CD4-positive, alpha-beta T cell (primary cell): ENCODE measurements at regions not wholly inside any gene's neighbourhood (a gene's known extent, or its start where the extent isn't known, plus 50 kb on each side); places are given as distances from the start of the nearest gene placed in this dataset.

Experiments used
- ATAC-seq: fragments of 200-7000 bp; cut with Tn5 transposase; one replicate; pipeline ENCODE4 v1.10.0; 2022; ENCODE audit warnings: mild to moderate bottlenecking; ENCODE audit not compliant: poor library complexity
- CTCF ChIA-PET: fragments of 350-600 bp; sonication (Branson Sonifier 250); formaldehyde crosslinking; loops from one replicate; lab custom pipeline; 2021; ENCODE audit warnings: antibody characterized with exemption, inconsistent platforms; lab: Charles Lee
- POLR2A ChIA-PET: fragments of 350-600 bp; sonication (Branson Sonifier 250); formaldehyde crosslinking; loops from one replicate; lab custom pipeline; 2021; ENCODE audit warnings: antibody characterized with exemption, inconsistent platforms; lab: Charles Lee
- DNase-seq, 14 experiments: peaks; one replicate each; pipeline ENCODE4 v3.0.0-alpha.2; 2013 to 2020; ENCODE audit warnings: mixed read lengths in 2 of 14
- H3K27ac ChIP-seq, 2 donors: one replicate each; pipeline versions ENCODE4 v1.5.1 to v1.7.0; 2013; ENCODE audit warnings: low read length in 2 of 2, low read depth in 1 of 2, mild to moderate bottlenecking in 1 of 2
- H3K27me3 ChIP-seq, 2 experiments: 1 replicate in 1 of 2; 2 replicates in 1 of 2; pipeline versions ENCODE4 v1.6.1 to v1.7.0; 2013; ENCODE audit warnings: low read length in 2 of 2, control low read depth in 1 of 2, mild to moderate bottlenecking in 1 of 2, moderate library complexity in 1 of 2; ENCODE audit not compliant: insufficient read depth in 2 of 2, control insufficient read depth in 1 of 2
- H3K36me3 ChIP-seq: one replicate; pipeline ENCODE4 v1.6.1; 2013; ENCODE audit warnings: low read length, control low read depth; ENCODE audit not compliant: insufficient read depth
- H3K4me1 ChIP-seq: one replicate; pipeline ENCODE4 v1.6.1; 2013; ENCODE audit warnings: low read length, control low read depth; ENCODE audit not compliant: insufficient read depth
- H3K4me3 ChIP-seq: one replicate; pipeline ENCODE4 v1.5.1; 2013; ENCODE audit warnings: mild to moderate bottlenecking, low read length, moderate library complexity
- H3K9me3 ChIP-seq, 2 experiments: 1 replicate in 1 of 2; 2 replicates in 1 of 2; pipeline versions ENCODE4 v1.6.1 to v1.7.0; 2013; ENCODE audit warnings: low read length in 2 of 2, mild to moderate bottlenecking in 2 of 2, control low read depth in 1 of 2, moderate library complexity in 1 of 2; ENCODE audit not compliant: control insufficient read depth in 1 of 2, insufficient read depth in 1 of 2
- H3K27ac Mint-ChIP-seq: one replicate; pipeline ENCODE4 v1.8.0; 2020; ENCODE audit warnings: mixed read lengths
- H3K27me3 Mint-ChIP-seq: one replicate; pipeline ENCODE4 v1.8.0; 2021; ENCODE audit warnings: mixed read lengths
- H3K36me3 Mint-ChIP-seq: one replicate; pipeline ENCODE4 v1.8.0; 2021; ENCODE audit warnings: low read depth, mixed read lengths
- H3K4me1 Mint-ChIP-seq: one replicate; pipeline ENCODE4 v1.8.0; 2021; ENCODE audit warnings: low read depth, mixed read lengths
- H3K4me3 Mint-ChIP-seq: one replicate; pipeline ENCODE4 v1.8.0; 2020; ENCODE audit warnings: mild to moderate bottlenecking, mixed read lengths
- H3K9me3 Mint-ChIP-seq: one replicate; pipeline ENCODE4 v1.8.0; 2020; ENCODE audit warnings: mixed read lengths
- CTCF ChIP-seq: fragments of 200-600 bp; IDR thresholded peaks from one replicate; pipeline ENCODE4 v1.8.0; 2022; ENCODE audit warnings: antibody characterized with exemption, mild to moderate bottlenecking
- intact Hi-C, 2 experiments: fragments of 100-400 bp; cut with DNase I in 1 of 2; cut with micrococcal nuclease in 1 of 2; formaldehyde crosslinking; loops; one replicate each; pipeline versions ENCODE4 v1.15.1 to v1.9.0; 2023 to 2025; cut with DNase I, micrococcal nuclease

GRCh38 chr2:121869873-121870272 lies 114.4 kb downstream of the TSN start:
- Histone ChIP-seq H3K36me3 (no peaks in the 10 kb centered on the region), H3K27ac (no peak overlapping the region), H3K9me3 (no peaks in the 10 kb centered on the region), H3K27me3 (peaks cover 0 to 4% of the 10 kb centered on the region in 2 experiments), H3K4me1 (no peaks in the 10 kb centered on the region), H3K4me3 (no peak overlapping the region)
- intact Hi-C loops: no loop called here
- TF ChIP-seq CTCF: no peak
- CTCF ChIA-PET: no interaction called here
- ATAC-seq (no peak), DNase-seq (no peak)
- Mint-ChIP-seq H3K27ac (no peak overlapping the region), H3K4me1 (no peaks in the 10 kb centered on the region), H3K9me3 (no peaks in the 10 kb centered on the region), H3K4me3 (no peak overlapping the region), H3K36me3 (no peaks in the 10 kb centered on the region), H3K27me3 (peaks cover 14% of the 10 kb centered on the region)
- POLR2A ChIA-PET: no interaction called here

GRCh38 chr2:121872651-121873050 lies 117.2 kb downstream of the TSN start:
- Mint-ChIP-seq H3K4me1 (no peaks in the 10 kb centered on the region), H3K27me3 (peaks cover 9% of the 10 kb centered on the region), H3K4me3 (no peak overlapping the region), H3K9me3 (no peaks in the 10 kb centered on the region), H3K36me3 (no peaks in the 10 kb centered on the region), H3K27ac (no peak overlapping the region)
- no peaks in the 10 kb centered on the region for H3K9me3 ChIP-seq
- H3K4me3 ChIP-seq: no peak overlapping the region
- intact Hi-C loops: no loop called here
- no peak for TF ChIP-seq CTCF
- H3K36me3 ChIP-seq: no peaks in the 10 kb centered on the region
- no peak overlapping the region for H3K27ac ChIP-seq
- DNase-seq (no peak), ATAC-seq (no peak)
- no peaks in the 10 kb centered on the region for H3K4me1 ChIP-seq
- POLR2A ChIA-PET: no interaction called here
- H3K27me3 ChIP-seq: peaks cover 0 to 2% of the 10 kb centered on the region in 2 experiments
- CTCF ChIA-PET: no interaction called here

GRCh38 chr2:121873864-121874263 lies 118.4 kb downstream of the TSN start:
- no peak overlapping the region for H3K4me3 Mint-ChIP-seq
- H3K27me3 Mint-ChIP-seq: peaks cover 17% of the 10 kb centered on the region
- H3K4me1 Mint-ChIP-seq: no peaks in the 10 kb centered on the region
- Histone ChIP-seq H3K9me3 (no peaks in the 10 kb centered on the region), H3K4me3 (no peak overlapping the region), H3K27me3 (no peaks in the 10 kb centered on the region), H3K4me1 (no peaks in the 10 kb centered on the region), H3K36me3 (no peaks in the 10 kb centered on the region), H3K27ac (no peak overlapping the region)
- no peaks in the 10 kb centered on the region for H3K36me3 Mint-ChIP-seq
- no peak for DNase-seq
- TF ChIP-seq CTCF: no peak
- intact Hi-C loops: no loop called here
- CTCF ChIA-PET: no interaction called here
- H3K27ac Mint-ChIP-seq: no peak overlapping the region
- POLR2A ChIA-PET: no interaction called here
- no peaks in the 10 kb centered on the region for H3K9me3 Mint-ChIP-seq
- ATAC-seq: no peak
